Endothelial cell of umbilical vein (primary cell): ENCODE measurements at regions not wholly inside any gene's neighbourhood (a gene's known extent, or its start where the extent isn't known, plus 50 kb on each side); places are given as distances from the start of the nearest gene placed in this dataset.
"Not testable (repeated sequence)": the region's sequence is repeated elsewhere in the genome, so short reads cannot be mapped to it uniquely, and the experiment has no call there.

Source experiments
- BruUV-seq: library from RNA; stranded (reverse); fragments of 400-500 nt; replicated peaks from 2 replicates; lab custom pipeline; 2021; lab: Mats Ljungman, UMichigan
- CTCF ChIA-PET: fragments of 300-600, 350-600 bp; sonication (Branson Sonifier 250); formaldehyde crosslinking; loops from one replicate; lab custom pipeline; 2021; ENCODE audit warnings: antibody characterized with exemption, inconsistent platforms; lab: Charles Lee
- POLR2A ChIA-PET: fragments of 300-600, 350-600 bp; sonication (Branson Sonifier 250); formaldehyde crosslinking; loops from one replicate; lab custom pipeline; 2021; ENCODE audit warnings: antibody characterized with exemption, inconsistent platforms; lab: Charles Lee
- DNase-seq: peaks from one replicate; pipeline ENCODE4 v3.0.0-alpha.2; 2011; ENCODE audit warnings: low read depth, low spot score
- FAIRE-seq: peaks from 2 replicates; lab custom pipeline; 2011; peaks lifted over from hg19 to GRCh38; lab: Jason Lieb, UNC
- H2AFZ ChIP-seq: 2 replicates; pipeline ENCODE4 v1.6.0; 2012; ENCODE audit warnings: low read depth, low read length, control low read depth, inconsistent platforms
- H3K27ac ChIP-seq: 2 replicates; pipeline ENCODE4 v1.5.1; 2011; ENCODE audit warnings: low read depth, mild to moderate bottlenecking, control low read depth, low read length, moderate library complexity; ENCODE audit not compliant: insufficient read depth
- H3K27me3 ChIP-seq, 2 experiments: 2 replicates each; pipeline versions ENCODE4 v1.6.0 to v1.6.1; 2011; ENCODE audit warnings: low read length in 2 of 2, mixed read lengths in 1 of 2; ENCODE audit not compliant: control insufficient read depth in 2 of 2, insufficient read depth in 2 of 2
- H3K36me3 ChIP-seq, 2 experiments: 2 replicates in 1 of 2; 3 replicates in 1 of 2; pipeline ENCODE4 v1.5.1; 2011; ENCODE audit warnings: low read length in 2 of 2, mild to moderate bottlenecking in 1 of 2, moderate library complexity in 1 of 2; ENCODE audit not compliant: control insufficient read depth in 2 of 2, insufficient read depth in 2 of 2; ENCODE audit errors: extremely low read depth in 1 of 2
- H3K4me1 ChIP-seq: 3 replicates; pipeline ENCODE4 v1.5.1; 2011; ENCODE audit warnings: mild to moderate bottlenecking, low read length; ENCODE audit not compliant: control insufficient read depth, insufficient read depth; ENCODE audit errors: extremely low read depth
- H3K4me2 ChIP-seq: 2 replicates; pipeline ENCODE4 v1.6.1; 2011; ENCODE audit warnings: low read length, control low read depth, mixed read lengths; ENCODE audit not compliant: insufficient read depth
- H3K4me3 ChIP-seq, 3 experiments: fragments of 200-600 bp in 1 of 3; sonication (generic), shearing (Covaris generic) in 1 of 3; replicated peaks in 1 of 3; 2 replicates each; pipeline ENCODE4 v1.5.1; 2011 to 2016; ENCODE audit warnings: control low read depth in 3 of 3, low read length in 3 of 3, mild to moderate bottlenecking in 2 of 3, inconsistent platforms in 1 of 3, low read depth in 1 of 3, moderate library complexity in 1 of 3; ENCODE audit not compliant: insufficient read depth in 1 of 3
- H3K79me2 ChIP-seq: 2 replicates; pipeline ENCODE4 v1.6.0; 2012; ENCODE audit warnings: low read length, inconsistent platforms; ENCODE audit not compliant: control insufficient read depth, insufficient read depth
- H3K9ac ChIP-seq: replicated peaks from 2 replicates; pipeline ENCODE3; 2011; ENCODE audit warnings: low read length, control low read depth; ENCODE audit not compliant: insufficient read depth; ENCODE audit errors: extremely low read depth
- H3K9me1 ChIP-seq: replicated peaks from 3 replicates; pipeline ENCODE4 v1.6.0; 2011; ENCODE audit warnings: mild to moderate bottlenecking, low read length; ENCODE audit not compliant: control insufficient read depth, insufficient read depth; ENCODE audit errors: extremely low read depth
- H3K9me3 ChIP-seq: replicated peaks from 2 replicates; pipeline ENCODE4 v1.5.1; 2012; ENCODE audit warnings: low read length, inconsistent platforms; ENCODE audit not compliant: control insufficient read depth, insufficient read depth
- H4K20me1 ChIP-seq: replicated peaks from 2 replicates; pipeline ENCODE3; 2011; ENCODE audit warnings: mild to moderate bottlenecking, low read length; ENCODE audit not compliant: control insufficient read depth, insufficient read depth; ENCODE audit errors: extremely low read depth
- CTCF ChIP-seq, 2 donors: IDR thresholded peaks; 1 replicate in 1 of 2; 2 replicates in 1 of 2; pipeline ENCODE4 v1.5.1; 2011; ENCODE audit warnings: low read length in 2 of 2, mild to moderate bottlenecking in 2 of 2, moderate library complexity in 2 of 2, control low read depth in 1 of 2, inconsistent platforms in 1 of 2, low read depth in 1 of 2; ENCODE audit not compliant: insufficient read depth in 1 of 2; ENCODE audit errors: extremely low read depth in 1 of 2
- EZH2 ChIP-seq: IDR thresholded peaks from 2 replicates; pipeline ENCODE4 v1.6.1; 2012; ENCODE audit warnings: borderline replicate concordance, low read depth, mild to moderate bottlenecking, moderate library complexity, low read length, inconsistent platforms; ENCODE audit not compliant: severe bottlenecking
- FOS ChIP-seq: IDR thresholded peaks from 2 replicates; pipeline ENCODE4 v1.6.1; 2011; ENCODE audit warnings: mild to moderate bottlenecking, low read length, moderate library complexity, borderline replicate concordance; ENCODE audit not compliant: insufficient read depth
- GATA2 ChIP-seq: IDR thresholded peaks from 2 replicates; pipeline ENCODE4 v1.7.0; 2011; ENCODE audit warnings: low read depth, mild to moderate bottlenecking, moderate library complexity, mixed read lengths, low read length; ENCODE audit not compliant: insufficient read length, insufficient read depth
- JUN ChIP-seq: IDR thresholded peaks from 2 replicates; pipeline ENCODE4 v1.6.1; 2011; ENCODE audit warnings: borderline replicate concordance, low read depth; ENCODE audit not compliant: insufficient read length, insufficient read depth
- MYC ChIP-seq: IDR thresholded peaks from one replicate; pipeline ENCODE4 v1.6.1; 2011; ENCODE audit warnings: mild to moderate bottlenecking, low read depth, low read length
- POLR2A ChIP-seq: IDR thresholded peaks from 2 replicates; pipeline ENCODE4 v1.6.1; 2012; ENCODE audit warnings: low read depth, mild to moderate bottlenecking, control low read depth, low read length
- POLR2AphosphoS5 ChIP-seq: IDR thresholded peaks from 2 replicates; pipeline ENCODE4 v1.6.1; 2012; ENCODE audit warnings: low read depth, mild to moderate bottlenecking, control low read depth, low read length, moderate library complexity; ENCODE audit not compliant: insufficient read depth
- dilution Hi-C: fragments of 300-500 bp; cut with MboI; formaldehyde crosslinking; loops from one replicate; pipeline ENCODE4 v1.15.0; 2019; ENCODE audit warnings: low sequenced_read_pairs; ENCODE audit not compliant: extremely low pct_ligation_motif_present
- intact Hi-C: fragments of 100-400 bp; cut with micrococcal nuclease; formaldehyde crosslinking; loops from one replicate; pipeline ENCODE4 v1.10.0; 2022
- TF ChIP-seq, protein P1 (sequence below): IDR thresholded peaks from 2 replicates; pipeline ENCODE4 v1.6.1; 2011; ENCODE audit not compliant: insufficient read depth, insufficient read length

DNA sequence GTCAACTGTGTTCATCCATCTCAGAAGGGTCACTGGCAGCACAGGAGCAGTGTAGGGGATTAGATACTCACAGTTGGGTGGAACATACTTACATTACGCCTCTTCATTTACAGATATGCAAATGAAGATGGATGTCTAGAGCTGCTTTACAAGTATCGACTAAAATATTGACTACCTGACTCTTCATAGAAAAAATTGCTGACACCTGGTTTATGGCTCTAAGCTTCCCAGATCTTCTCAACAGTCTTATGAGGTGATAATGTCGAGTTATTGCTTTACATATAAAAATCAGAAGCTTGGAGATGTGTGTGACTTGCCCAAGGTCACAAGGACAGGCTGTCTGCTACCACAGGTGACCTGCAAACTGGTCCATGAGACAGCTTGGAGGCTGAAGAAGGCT is 677.2 kb downstream of the TYW1 start:
- no peak overlapping the region for H3K27ac ChIP-seq
- H3K9me3 ChIP-seq = peaks cover 6% of the 10 kb centered on the region
- H3K4me3 ChIP-seq = no peak overlapping the region
- H4K20me1 ChIP-seq = no peaks in the 10 kb centered on the region
- no peak overlapping the region for H3K9ac ChIP-seq
- no peaks in the 10 kb centered on the region for H3K36me3 ChIP-seq
- no peaks in the 10 kb centered on the region for H3K4me1 ChIP-seq
- H2AFZ ChIP-seq = no peak overlapping the region
- no peaks in the 10 kb centered on the region for H3K79me2 ChIP-seq
- intact Hi-C loops (no loop called here), dilution Hi-C loops (no loop called here)
- ChIA-PET CTCF (no interaction called here), POLR2A (no interaction called here)
- DNase-seq = no peak
- H3K4me2 ChIP-seq = no peak overlapping the region
- no peaks in the 10 kb centered on the region for H3K9me1 ChIP-seq
- no peak for FAIRE-seq
- TF ChIP-seq JUN (no peak), MYC (no peak), POLR2AphosphoS5 (no peak), EZH2 (no peak), POLR2A (no peak), FOS (no peak), GATA2 (no peak), CTCF (IDR thresholded peaks at IDR 0.05; ENCODE audit: extremely low read depth in 1 of 2, insufficient read depth in 1 of 2, low read depth in 1 of 2, low read length in 2 of 2) (no peak)
- TF ChIP-seq, protein P1, sequence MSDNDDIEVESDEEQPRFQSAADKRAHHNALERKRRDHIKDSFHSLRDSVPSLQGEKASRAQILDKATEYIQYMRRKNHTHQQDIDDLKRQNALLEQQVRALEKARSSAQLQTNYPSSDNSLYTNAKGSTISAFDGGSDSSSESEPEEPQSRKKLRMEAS = no peak
- H3K27me3 ChIP-seq = no peaks in the 10 kb centered on the region
- no TSS peak for BruUV-seq

DNA sequence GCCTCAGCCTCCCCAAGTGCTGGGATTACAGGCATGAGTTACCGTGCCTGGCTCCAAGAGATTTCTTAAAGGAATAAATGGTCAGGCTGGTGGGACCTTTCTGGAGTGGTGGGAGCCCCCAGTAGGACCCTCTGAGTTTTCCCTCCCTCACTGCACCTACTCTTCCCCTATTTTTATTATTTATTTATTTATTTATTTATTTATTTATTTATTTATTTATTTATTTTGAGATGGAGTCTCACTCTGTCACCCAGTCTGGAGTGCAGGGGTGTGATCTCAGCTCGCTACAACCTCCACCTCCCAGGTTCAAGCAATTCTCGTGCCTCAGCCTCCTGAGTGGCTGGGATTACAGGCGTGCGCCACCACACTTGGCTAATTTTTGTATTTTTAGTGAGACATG is 678.2 kb downstream of the TYW1 start:
- FAIRE-seq, H3K79me2 ChIP-seq, intact Hi-C loops, H3K4me3 ChIP-seq, H2AFZ ChIP-seq, DNase-seq, H3K4me2 ChIP-seq, H3K36me3 ChIP-seq, POLR2A ChIA-PET, H3K9me1 ChIP-seq, H3K9me3 ChIP-seq, BruUV-seq, H3K9ac ChIP-seq, H4K20me1 ChIP-seq, CTCF ChIA-PET, H3K27me3 ChIP-seq, H3K27ac ChIP-seq, dilution Hi-C loops, H3K4me1 ChIP-seq: not testable (repeated sequence)
